HepG2 (cell line): ENCODE measurements at regions not wholly inside any gene's neighbourhood (a gene's known extent, or its start where the extent isn't known, plus 50 kb on each side); places are given as distances from the start of the nearest gene placed in this dataset.

ENCODE experiments used
- ATF6 ChIP-seq: sonication (generic); formaldehyde crosslinking; conservative IDR thresholded peaks from 2 replicates; pipeline ENCODE4 v1.4.0; 2020; ENCODE audit warnings: missing genetic modification reagents
- CCAR2 ChIP-seq: fragments of 200-400 bp; formaldehyde crosslinking; optimal IDR thresholded peaks from 2 replicates; pipeline ENCODE3; 2018; ENCODE audit warnings: low read depth, mild to moderate bottlenecking, low read length, moderate library complexity
- MIER3 ChIP-seq: IDR thresholded peaks from 2 replicates; pipeline ENCODE4 v1.6.1; 2016; ENCODE audit warnings: missing compliant biosample characterization, borderline replicate concordance
- NR2F1 ChIP-seq, 2 experiments: fragments of 450-650 bp in 1 of 2; formaldehyde crosslinking in 1 of 2; IDR thresholded peaks; 2 replicates each; pipeline versions ENCODE4 v1.5.0 to v1.6.1; 2016 to 2020; ENCODE audit warnings: mild to moderate bottlenecking in 1 of 2, missing compliant biosample characterization in 1 of 2, missing genetic modification reagents in 1 of 2, moderate library complexity in 1 of 2
- SIN3A ChIP-seq: IDR thresholded peaks from 2 replicates; pipeline ENCODE4 v1.6.1; 2011; ENCODE audit warnings: low read depth, mild to moderate bottlenecking, control low read depth, low read length, borderline replicate concordance
- SIX4 ChIP-seq: sonication (generic); formaldehyde crosslinking; IDR thresholded peaks from 2 replicates; pipeline ENCODE4 v1.4.0; 2020; ENCODE audit warnings: missing genetic modification reagents
- ZFP41 ChIP-seq: sonication (generic); formaldehyde crosslinking; IDR thresholded peaks from 2 replicates; pipeline ENCODE4 v1.4.0; 2020; ENCODE audit warnings: mild to moderate bottlenecking, missing genetic modification reagents, borderline replicate concordance
- ZFY ChIP-seq: sonication (generic); formaldehyde crosslinking; IDR thresholded peaks from 2 replicates; pipeline ENCODE4 v1.4.0; 2020; ENCODE audit warnings: missing genetic modification reagents
- ZNF24 ChIP-seq: fragments of 450-650 bp; IDR thresholded peaks from 2 replicates; pipeline ENCODE4 v1.6.1; 2017; ENCODE audit warnings: antibody characterized with exemption, mild to moderate bottlenecking
- ZNF350 ChIP-seq: sonication (generic); formaldehyde crosslinking; IDR thresholded peaks from 2 replicates; pipeline ENCODE4 v1.4.0; 2020; ENCODE audit warnings: mild to moderate bottlenecking, low read depth, missing genetic modification reagents, borderline replicate concordance
- ZNF468 ChIP-seq: sonication (generic); formaldehyde crosslinking; IDR thresholded peaks from 2 replicates; pipeline ENCODE4 v1.8.0; 2022; ENCODE audit warnings: mild to moderate bottlenecking, moderate library complexity, missing genetic modification reagents
- ZNF703 ChIP-seq: sonication (generic); formaldehyde crosslinking; IDR thresholded peaks from 2 replicates; pipeline ENCODE4 v1.5.1; 2020; ENCODE audit warnings: missing genetic modification reagents, mild to moderate bottlenecking, moderate library complexity, borderline replicate concordance
- ZNF782 ChIP-seq: sonication (generic); formaldehyde crosslinking; IDR thresholded peaks from 2 replicates; pipeline ENCODE4 v1.4.0; 2020; ENCODE audit warnings: missing genetic modification reagents, mild to moderate bottlenecking, borderline replicate concordance
- TF ChIP-seq, protein P1 (sequence below): IDR thresholded peaks from 2 replicates; pipeline ENCODE4 v1.4.0; 2020; ENCODE audit warnings: mild to moderate bottlenecking, missing genetic modification reagents
- TF ChIP-seq, protein P2 (sequence below): sonication (generic); formaldehyde crosslinking; IDR thresholded peaks from 2 replicates; pipeline ENCODE4 v1.5.0; 2020; ENCODE audit warnings: mild to moderate bottlenecking, missing genetic modification reagents, borderline replicate concordance

GRCh38 chr21:8993943-8994639 is 1527.3 kb upstream of the TPTE start (continued):
- TF ChIP-seq, protein P1, sequence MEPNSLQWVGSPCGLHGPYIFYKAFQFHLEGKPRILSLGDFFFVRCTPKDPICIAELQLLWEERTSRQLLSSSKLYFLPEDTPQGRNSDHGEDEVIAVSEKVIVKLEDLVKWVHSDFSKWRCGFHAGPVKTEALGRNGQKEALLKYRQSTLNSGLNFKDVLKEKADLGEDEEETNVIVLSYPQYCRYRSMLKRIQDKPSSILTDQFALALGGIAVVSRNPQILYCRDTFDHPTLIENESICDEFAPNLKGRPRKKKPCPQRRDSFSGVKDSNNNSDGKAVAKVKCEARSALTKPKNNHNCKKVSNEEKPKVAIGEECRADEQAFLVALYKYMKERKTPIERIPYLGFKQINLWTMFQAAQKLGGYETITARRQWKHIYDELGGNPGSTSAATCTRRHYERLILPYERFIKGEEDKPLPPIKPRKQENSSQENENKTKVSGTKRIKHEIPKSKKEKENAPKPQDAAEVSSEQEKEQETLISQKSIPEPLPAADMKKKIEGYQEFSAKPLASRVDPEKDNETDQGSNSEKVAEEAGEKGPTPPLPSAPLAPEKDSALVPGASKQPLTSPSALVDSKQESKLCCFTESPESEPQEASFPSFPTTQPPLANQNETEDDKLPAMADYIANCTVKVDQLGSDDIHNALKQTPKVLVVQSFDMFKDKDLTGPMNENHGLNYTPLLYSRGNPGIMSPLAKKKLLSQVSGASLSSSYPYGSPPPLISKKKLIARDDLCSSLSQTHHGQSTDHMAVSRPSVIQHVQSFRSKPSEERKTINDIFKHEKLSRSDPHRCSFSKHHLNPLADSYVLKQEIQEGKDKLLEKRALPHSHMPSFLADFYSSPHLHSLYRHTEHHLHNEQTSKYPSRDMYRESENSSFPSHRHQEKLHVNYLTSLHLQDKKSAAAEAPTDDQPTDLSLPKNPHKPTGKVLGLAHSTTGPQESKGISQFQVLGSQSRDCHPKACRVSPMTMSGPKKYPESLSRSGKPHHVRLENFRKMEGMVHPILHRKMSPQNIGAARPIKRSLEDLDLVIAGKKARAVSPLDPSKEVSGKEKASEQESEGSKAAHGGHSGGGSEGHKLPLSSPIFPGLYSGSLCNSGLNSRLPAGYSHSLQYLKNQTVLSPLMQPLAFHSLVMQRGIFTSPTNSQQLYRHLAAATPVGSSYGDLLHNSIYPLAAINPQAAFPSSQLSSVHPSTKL (CRISPR knock-in tag), result peak; percentile 23; the same call in 1 of the 2 replicates
- TF ChIP-seq ZNF24 (peak; percentile 42; the same call in 1 of the 2 replicates), ZFP41 (CRISPR knock-in tag) (no peak), ZNF468 (no peak), ZNF350 (no peak), SIN3A (no peak), ATF6 (CRISPR knock-in tag) (no peak), MIER3 (CRISPR knock-in tag) (no peak), NR2F1 (CRISPR knock-in tag; IDR thresholded peaks at IDR 0.05) (peak in 1 of 2 experiments; percentile 55; a peak in 1 of 4 replicates), ZNF782 (no peak), CCAR2 (peak; percentile 9), ZNF703 (CRISPR knock-in tag) (no peak), SIX4 (0 out of 2 replicates have a peak, but pooled peaks have one; percentile 28), ZFY (CRISPR knock-in tag) (no peak)
- TF ChIP-seq, protein P2, sequence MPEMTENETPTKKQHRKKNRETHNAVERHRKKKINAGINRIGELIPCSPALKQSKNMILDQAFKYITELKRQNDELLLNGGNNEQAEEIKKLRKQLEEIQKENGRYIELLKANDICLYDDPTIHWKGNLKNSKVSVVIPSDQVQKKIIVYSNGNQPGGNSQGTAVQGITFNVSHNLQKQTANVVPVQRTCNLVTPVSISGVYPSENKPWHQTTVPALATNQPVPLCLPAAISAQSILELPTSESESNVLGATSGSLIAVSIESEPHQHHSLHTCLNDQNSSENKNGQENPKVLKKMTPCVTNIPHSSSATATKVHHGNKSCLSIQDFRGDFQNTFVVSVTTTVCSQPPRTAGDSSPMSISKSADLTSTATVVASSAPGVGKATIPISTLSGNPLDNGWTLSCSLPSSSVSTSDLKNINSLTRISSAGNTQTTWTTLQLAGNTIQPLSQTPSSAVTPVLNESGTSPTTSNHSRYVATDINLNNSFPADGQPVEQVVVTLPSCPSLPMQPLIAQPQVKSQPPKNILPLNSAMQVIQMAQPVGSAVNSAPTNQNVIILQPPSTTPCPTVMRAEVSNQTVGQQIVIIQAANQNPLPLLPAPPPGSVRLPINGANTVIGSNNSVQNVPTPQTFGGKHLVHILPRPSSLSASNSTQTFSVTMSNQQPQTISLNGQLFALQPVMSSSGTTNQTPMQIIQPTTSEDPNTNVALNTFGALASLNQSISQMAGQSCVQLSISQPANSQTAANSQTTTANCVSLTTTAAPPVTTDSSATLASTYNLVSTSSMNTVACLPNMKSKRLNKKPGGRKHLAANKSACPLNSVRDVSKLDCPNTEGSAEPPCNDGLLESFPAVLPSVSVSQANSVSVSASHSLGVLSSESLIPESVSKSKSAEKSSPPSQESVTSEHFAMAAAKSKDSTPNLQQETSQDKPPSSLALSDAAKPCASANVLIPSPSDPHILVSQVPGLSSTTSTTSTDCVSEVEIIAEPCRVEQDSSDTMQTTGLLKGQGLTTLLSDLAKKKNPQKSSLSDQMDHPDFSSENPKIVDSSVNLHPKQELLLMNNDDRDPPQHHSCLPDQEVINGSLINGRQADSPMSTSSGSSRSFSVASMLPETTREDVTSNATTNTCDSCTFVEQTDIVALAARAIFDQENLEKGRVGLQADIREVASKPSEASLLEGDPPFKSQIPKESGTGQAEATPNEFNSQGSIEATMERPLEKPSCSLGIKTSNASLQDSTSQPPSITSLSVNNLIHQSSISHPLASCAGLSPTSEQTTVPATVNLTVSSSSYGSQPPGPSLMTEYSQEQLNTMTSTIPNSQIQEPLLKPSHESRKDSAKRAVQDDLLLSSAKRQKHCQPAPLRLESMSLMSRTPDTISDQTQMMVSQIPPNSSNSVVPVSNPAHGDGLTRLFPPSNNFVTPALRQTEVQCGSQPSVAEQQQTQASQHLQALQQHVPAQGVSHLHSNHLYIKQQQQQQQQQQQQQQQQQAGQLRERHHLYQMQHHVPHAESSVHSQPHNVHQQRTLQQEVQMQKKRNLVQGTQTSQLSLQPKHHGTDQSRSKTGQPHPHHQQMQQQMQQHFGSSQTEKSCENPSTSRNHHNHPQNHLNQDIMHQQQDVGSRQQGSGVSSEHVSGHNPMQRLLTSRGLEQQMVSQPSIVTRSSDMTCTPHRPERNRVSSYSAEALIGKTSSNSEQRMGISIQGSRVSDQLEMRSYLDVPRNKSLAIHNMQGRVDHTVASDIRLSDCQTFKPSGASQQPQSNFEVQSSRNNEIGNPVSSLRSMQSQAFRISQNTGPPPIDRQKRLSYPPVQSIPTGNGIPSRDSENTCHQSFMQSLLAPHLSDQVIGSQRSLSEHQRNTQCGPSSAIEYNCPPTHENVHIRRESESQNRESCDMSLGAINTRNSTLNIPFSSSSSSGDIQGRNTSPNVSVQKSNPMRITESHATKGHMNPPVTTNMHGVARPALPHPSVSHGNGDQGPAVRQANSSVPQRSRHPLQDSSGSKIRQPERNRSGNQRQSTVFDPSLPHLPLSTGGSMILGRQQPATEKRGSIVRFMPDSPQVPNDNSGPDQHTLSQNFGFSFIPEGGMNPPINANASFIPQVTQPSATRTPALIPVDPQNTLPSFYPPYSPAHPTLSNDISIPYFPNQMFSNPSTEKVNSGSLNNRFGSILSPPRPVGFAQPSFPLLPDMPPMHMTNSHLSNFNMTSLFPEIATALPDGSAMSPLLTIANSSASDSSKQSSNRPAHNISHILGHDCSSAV (CRISPR knock-in tag), result no peak
